GM12878 (cell line): ENCODE measurements at regions not wholly inside any gene's neighbourhood (a gene's known extent, or its start where the extent isn't known, plus 50 kb on each side); places are given as distances from the start of the nearest gene placed in this dataset.

Experiments
- ATAC-seq: fragments of 200-7000 bp; cut with Tn5 transposase; 3 replicates; pipeline ENCODE4 v1.9.1; 2020; ENCODE audit warnings: mild to moderate bottlenecking, moderate library complexity
- BruUV-seq: library from RNA; stranded (reverse); fragments of 400-500 nt; replicated peaks from 2 replicates; lab custom pipeline; 2021; lab: Mats Ljungman, UMichigan
- CTCF ChIA-PET: fragments of 300-600 bp; sonication (Branson Sonifier 250); formaldehyde crosslinking; extraction: SDS; loops from one replicate; lab custom pipeline; 2021; ENCODE audit warnings: inconsistent platforms; lab: Yijun Ruan, JAX
- POLR2A ChIA-PET: fragments of 350-600 bp; formaldehyde crosslinking; extraction: SDS; loops from one replicate; lab custom pipeline; 2021; ENCODE audit warnings: inconsistent platforms; lab: Charles Lee
- RAD21 ChIA-PET: fragments of 300-600 bp; sonication (Branson Sonifier 250); formaldehyde crosslinking; loops from one replicate; lab custom pipeline; 2023; ENCODE audit warnings: antibody characterized with exemption; ENCODE audit not compliant: unreplicated experiment; lab: Charles Lee
- SMC1A ChIA-PET: fragments of 300-600 bp; sonication (Branson Sonifier 250); formaldehyde crosslinking; loops from one replicate; lab custom pipeline; 2023; ENCODE audit not compliant: unreplicated experiment, uncharacterized antibody; lab: Charles Lee
- DNase-seq: peaks from one replicate; pipeline ENCODE4 v3.0.0-alpha.2; 2011; ENCODE audit warnings: low read depth, low spot score
- FAIRE-seq: peaks from 3 replicates; lab custom pipeline; 2011; peaks lifted over from hg19 to GRCh38; lab: Jason Lieb, UNC
- H2AFZ ChIP-seq: 2 replicates; pipeline ENCODE4 v1.6.0; 2011; ENCODE audit warnings: low read depth, low read length, control low read depth; ENCODE audit not compliant: control insufficient read depth
- H3K27ac ChIP-seq: 2 replicates; pipeline ENCODE4 v1.5.1; 2011; ENCODE audit warnings: control low read depth; ENCODE audit not compliant: control insufficient read depth, insufficient read depth
- H3K27me3 ChIP-seq, 2 experiments: replicated peaks in 1 of 2; 2 replicates each; pipeline versions ENCODE4 v1.6.0 to v1.6.1; 2011; ENCODE audit warnings: low read length in 1 of 2; ENCODE audit not compliant: control insufficient read depth in 2 of 2, insufficient read depth in 2 of 2
- H3K36me3 ChIP-seq, 2 experiments: 2 replicates each; pipeline ENCODE4 v1.5.1; 2011; ENCODE audit warnings: low read length in 1 of 2; ENCODE audit not compliant: control insufficient read depth in 2 of 2, insufficient read depth in 2 of 2
- H3K4me1 ChIP-seq: 2 replicates; pipeline ENCODE4 v1.6.1; 2011; ENCODE audit warnings: mild to moderate bottlenecking, low read length, moderate library complexity, mixed read lengths; ENCODE audit not compliant: control insufficient read depth, insufficient read depth
- H3K4me2 ChIP-seq: 2 replicates; pipeline ENCODE4 v1.6.0; 2011; ENCODE audit warnings: control low read depth; ENCODE audit not compliant: control insufficient read depth, insufficient read depth
- H3K4me3 ChIP-seq: fragments of 200-600 bp; sonication (generic); 2 replicates; pipeline ENCODE4 v1.5.1; 2016
- H3K79me2 ChIP-seq: 2 replicates; pipeline ENCODE4 v1.6.0; 2011; ENCODE audit warnings: low read length; ENCODE audit not compliant: control insufficient read depth, insufficient read depth
- H3K9ac ChIP-seq: 2 replicates; pipeline ENCODE4 v1.8.0; 2011; ENCODE audit warnings: low read length, control low read depth, mixed read lengths; ENCODE audit not compliant: control insufficient read depth, insufficient read depth
- H3K9me3 ChIP-seq: replicated peaks from 3 replicates; pipeline ENCODE4 v1.5.1; 2011; ENCODE audit warnings: mild to moderate bottlenecking, low read length; ENCODE audit not compliant: control insufficient read depth, insufficient read depth
- H4K20me1 ChIP-seq: 2 replicates; pipeline ENCODE4 v1.6.0; 2011; ENCODE audit not compliant: control insufficient read depth, insufficient read depth
- CBFB ChIP-seq: IDR thresholded peaks from 2 replicates; pipeline ENCODE4 v1.6.1; 2016; ENCODE audit warnings: antibody characterized with exemption, low read depth
- CBX5 ChIP-seq: sonication (generic); IDR thresholded peaks from 2 replicates; pipeline ENCODE4 v1.6.1; 2016; ENCODE audit warnings: low read depth, moderate library complexity, mild to moderate bottlenecking, inconsistent platforms
- CEBPZ ChIP-seq: fragments of 150-350 bp; IDR thresholded peaks from 2 replicates; pipeline ENCODE4 v1.6.1; 2016; ENCODE audit warnings: low read depth, low read length
- DPF2 ChIP-seq: fragments of 450-650 bp; IDR thresholded peaks from 2 replicates; pipeline ENCODE4 v1.6.1; 2017; ENCODE audit warnings: mild to moderate bottlenecking
- E2F4 ChIP-seq: IDR thresholded peaks from 2 replicates; pipeline ENCODE4 v1.6.1; 2012; ENCODE audit warnings: low read depth, low read length, improper control_type of control experiment
- IKZF1 ChIP-seq: fragments of 450-650 bp; conservative IDR thresholded peaks from 2 replicates; pipeline ENCODE4 v1.6.1; 2017; ENCODE audit warnings: antibody characterized with exemption, mild to moderate bottlenecking
- NFYB ChIP-seq: IDR thresholded peaks from 2 replicates; pipeline ENCODE4 v1.6.1; 2011; ENCODE audit warnings: low read depth, mild to moderate bottlenecking, low read length, improper control_type of control experiment, moderate library complexity; ENCODE audit not compliant: insufficient read depth
- NR2F1 ChIP-seq: fragments of 450-650 bp; conservative IDR thresholded peaks from 2 replicates; pipeline ENCODE4 v1.6.1; 2017; ENCODE audit warnings: mild to moderate bottlenecking
- PAX8 ChIP-seq: fragments of 450-650 bp; IDR thresholded peaks from 2 replicates; pipeline ENCODE4 v1.6.1; 2017; ENCODE audit warnings: mild to moderate bottlenecking, moderate library complexity
- POLR2AphosphoS2 ChIP-seq: IDR thresholded peaks from 2 replicates; pipeline ENCODE4 v1.6.1; 2011; ENCODE audit warnings: low read depth, mild to moderate bottlenecking, low read length, improper control_type of control experiment, moderate library complexity
- POLR2AphosphoS5 ChIP-seq: IDR thresholded peaks from 2 replicates; pipeline ENCODE4 v1.6.1; 2011; ENCODE audit warnings: mild to moderate bottlenecking, low read length, inconsistent platforms
- POU2F2 ChIP-seq: IDR thresholded peaks from 3 replicates; pipeline ENCODE4 v1.6.1; 2011; ENCODE audit warnings: low read depth, mild to moderate bottlenecking, low read length, borderline replicate concordance
- RAD51 ChIP-seq: fragments of 450-650 bp; IDR thresholded peaks from 2 replicates; pipeline ENCODE4 v1.6.1; 2016; ENCODE audit warnings: moderate library complexity, mild to moderate bottlenecking, inconsistent platforms
- RELA ChIP-seq: fragments of 450-650 bp; IDR thresholded peaks from 2 replicates; pipeline ENCODE4 v1.8.0; 2014; ENCODE audit warnings: borderline replicate concordance; ENCODE audit not compliant: partially characterized antibody
- RFX5 ChIP-seq: IDR thresholded peaks from 2 replicates; pipeline ENCODE4 v1.6.1; 2011; ENCODE audit warnings: low read depth, low read length, improper control_type of control experiment
- SMARCA5 ChIP-seq: fragments of 450-650 bp; IDR thresholded peaks from 2 replicates; pipeline ENCODE4 v1.6.1; 2017; ENCODE audit warnings: mild to moderate bottlenecking
- STAT3 ChIP-seq: IDR thresholded peaks from 2 replicates; pipeline ENCODE4 v1.6.1; 2011; ENCODE audit warnings: low read depth, low read length, improper control_type of control experiment
- WGBS: methylation state at CpG from one replicate; pipeline ENCODE4 v1.1.6; 2016; ENCODE audit warnings: low lambda C conversion rate; ENCODE audit not compliant: insufficient replicate concordance, insufficient coverage; ENCODE audit errors: missing lambda C conversion rate; 5-methylcytosine and 5-hydroxymethylcytosine counted together
- in situ Hi-C: fragments of 300-500 bp; cut with MboI; formaldehyde crosslinking; loops from 9 replicates; pipeline ENCODE4 v1.14.3; 2018; ENCODE audit warnings: mixed read lengths
- intact Hi-C: fragments of 100-400 bp; cut with micrococcal nuclease; formaldehyde crosslinking; loops from one replicate; pipeline ENCODE4 v1.14.2; 2022; ENCODE audit not compliant: unreplicated experiment

GRCh38 chr14:83118029-83118428, 1584.4 kb upstream of the SEL1L start (continued):
- TF ChIP-seq CBX5 (no peak), RFX5 (no peak)

- DNase-seq (no peak), ATAC-seq (no peak), FAIRE-seq (no peak)
- no peak overlapping the region for H2AFZ ChIP-seq
- no peaks in the 10 kb centered on the region for H3K79me2 ChIP-seq
- no TSS peak for BruUV-seq
- no peak overlapping the region for H3K9ac ChIP-seq
- no peaks in the 10 kb centered on the region for H3K9me3 ChIP-seq
- H3K4me2 ChIP-seq: no peak overlapping the region
- no peak overlapping the region for H3K4me3 ChIP-seq
- ChIA-PET CTCF (interaction anchor here (0.6 kb wide), 1 partner anchor 18 kb away, joined by 3 read pairs; no protein-coding TSS in a partner anchor), RAD21 (no interaction called here), POLR2A (no interaction called here), SMC1A (no interaction called here)
- no peaks in the 10 kb centered on the region for H3K27me3 ChIP-seq
- TF ChIP-seq RELA (no peak), NR2F1 (no peak), DPF2 (no peak), PAX8 (no peak), POLR2AphosphoS2 (no peak), SMARCA5 (no peak), CBFB (no peak), CEBPZ (no peak), STAT3 (no peak), POU2F2 (no peak), IKZF1 (no peak), RAD51 (no peak), E2F4 (no peak), POLR2AphosphoS5 (no peak), NFYB (no peak)
- 31% methylated on average over 2 of the region's 2 CpGs for WGBS
- H3K4me1 ChIP-seq: no peaks in the 10 kb centered on the region
- no peaks in the 10 kb centered on the region for H4K20me1 ChIP-seq
- no peaks in the 10 kb centered on the region for H3K36me3 ChIP-seq
- H3K27ac ChIP-seq: no peak overlapping the region
- in situ Hi-C loops (no loop called here), intact Hi-C loops (no loop called here)
Measured at GRCh38 chr14:83120187-83120586, 1586.5 kb upstream of the SEL1L start.
